ENCODE measurements at regions not wholly inside any gene's neighbourhood (a gene's known extent, or its start where the extent isn't known, plus 50 kb on each side); places are given as distances from the start of the nearest gene placed in this dataset.

GRCh38 chr5:89283728-89284493 is 400.9 kb upstream of the MEF2C start:
- Histone ChIP-seq H3K36me3 (ENCODE audit: control insufficient read depth in 1 of 2, insufficient read depth in 2 of 2, low read length in 2 of 2) (no peaks in the 10 kb centered on the region), H3K4me3 (ENCODE audit: low read depth in 1 of 2, low read length in 2 of 2) (no peak overlapping the region), H3K9ac (ENCODE audit: low read depth in 1 of 2, low read length in 2 of 2) (no peak overlapping the region), H3K27me3 (ENCODE audit: control insufficient read depth in 1 of 2, insufficient read depth in 2 of 2, low read length in 2 of 2) (no peaks in the 10 kb centered on the region), H3K27ac (ENCODE audit: low read depth, low read length) (no peak overlapping the region), H3K4me1 (ENCODE audit: control insufficient read depth in 1 of 2, insufficient read depth in 2 of 2, low read length in 2 of 2) (no peaks in the 10 kb centered on the region), H3K9me3 (ENCODE audit: control insufficient read depth in 1 of 2, low read length in 2 of 2) (no peaks in the 10 kb centered on the region)

GRCh38 chr5:89282554-89283510 is 399.8 kb upstream of the MEF2C start:
- no peak overlapping the region for H3K9ac ChIP-seq (ENCODE audit: low read depth in 1 of 2, low read length in 2 of 2)
- no peaks in the 10 kb centered on the region for H3K4me1 ChIP-seq (ENCODE audit: control insufficient read depth in 1 of 2, insufficient read depth in 2 of 2, low read length in 2 of 2)
- H3K27me3 ChIP-seq (ENCODE audit: control insufficient read depth in 1 of 2, insufficient read depth in 2 of 2, low read length in 2 of 2) = no peaks in the 10 kb centered on the region
- no peak overlapping the region for H3K4me3 ChIP-seq (ENCODE audit: low read depth in 1 of 2, low read length in 2 of 2)
- H3K27ac ChIP-seq (ENCODE audit: low read depth, low read length) = no peak overlapping the region
- no peaks in the 10 kb centered on the region for H3K36me3 ChIP-seq (ENCODE audit: control insufficient read depth in 1 of 2, insufficient read depth in 2 of 2, low read length in 2 of 2)
- H3K9me3 ChIP-seq (ENCODE audit: control insufficient read depth in 1 of 2, low read length in 2 of 2) = no peaks in the 10 kb centered on the region

GRCh38 chr5:89281766-89282553 is 399.0 kb upstream of the MEF2C start:
- Histone ChIP-seq H3K4me1 (ENCODE audit: control insufficient read depth in 1 of 2, insufficient read depth in 2 of 2, low read length in 2 of 2) (no peaks in the 10 kb centered on the region), H3K9me3 (ENCODE audit: control insufficient read depth in 1 of 2, low read length in 2 of 2) (no peaks in the 10 kb centered on the region), H3K4me3 (ENCODE audit: low read depth in 1 of 2, low read length in 2 of 2) (no peak overlapping the region), H3K27me3 (ENCODE audit: control insufficient read depth in 1 of 2, insufficient read depth in 2 of 2, low read length in 2 of 2) (no peaks in the 10 kb centered on the region), H3K27ac (ENCODE audit: low read depth, low read length) (no peak overlapping the region), H3K9ac (ENCODE audit: low read depth in 1 of 2, low read length in 2 of 2) (no peak overlapping the region), H3K36me3 (ENCODE audit: control insufficient read depth in 1 of 2, insufficient read depth in 2 of 2, low read length in 2 of 2) (no peaks in the 10 kb centered on the region)

GRCh38 chr5:89281211-89281610 is 398.2 kb upstream of the MEF2C start:
- no peak overlapping the region for H3K27ac ChIP-seq (ENCODE audit: low read depth, low read length)
- H3K4me1 ChIP-seq (ENCODE audit: control insufficient read depth in 1 of 2, insufficient read depth in 2 of 2, low read length in 2 of 2) = no peaks in the 10 kb centered on the region
- no peaks in the 10 kb centered on the region for H3K36me3 ChIP-seq (ENCODE audit: control insufficient read depth in 1 of 2, insufficient read depth in 2 of 2, low read length in 2 of 2)
- no peak overlapping the region for H3K4me3 ChIP-seq (ENCODE audit: low read depth in 1 of 2, low read length in 2 of 2)
- no peak overlapping the region for H3K9ac ChIP-seq (ENCODE audit: low read depth in 1 of 2, low read length in 2 of 2)
- no peaks in the 10 kb centered on the region for H3K9me3 ChIP-seq (ENCODE audit: control insufficient read depth in 1 of 2, low read length in 2 of 2)
- no peaks in the 10 kb centered on the region for H3K27me3 ChIP-seq (ENCODE audit: control insufficient read depth in 1 of 2, insufficient read depth in 2 of 2, low read length in 2 of 2)

GRCh38 chr5:89280103-89281037 is 397.4 kb upstream of the MEF2C start:
- H3K36me3 ChIP-seq (ENCODE audit: control insufficient read depth in 1 of 2, insufficient read depth in 2 of 2, low read length in 2 of 2) = no peaks in the 10 kb centered on the region
- H3K4me3 ChIP-seq (ENCODE audit: low read depth in 1 of 2, low read length in 2 of 2) = no peak overlapping the region
- no peaks in the 10 kb centered on the region for H3K4me1 ChIP-seq (ENCODE audit: control insufficient read depth in 1 of 2, insufficient read depth in 2 of 2, low read length in 2 of 2)
- H3K9me3 ChIP-seq (ENCODE audit: control insufficient read depth in 1 of 2, low read length in 2 of 2) = no peaks in the 10 kb centered on the region
- no peak overlapping the region for H3K9ac ChIP-seq (ENCODE audit: low read depth in 1 of 2, low read length in 2 of 2)
- no peak overlapping the region for H3K27ac ChIP-seq (ENCODE audit: low read depth, low read length)
- no peaks in the 10 kb centered on the region for H3K27me3 ChIP-seq (ENCODE audit: control insufficient read depth in 1 of 2, insufficient read depth in 2 of 2, low read length in 2 of 2)

GRCh38 chr5:89279391-89280036 is 396.5 kb upstream of the MEF2C start:
- Histone ChIP-seq H3K27me3 (ENCODE audit: control insufficient read depth in 1 of 2, insufficient read depth in 2 of 2, low read length in 2 of 2) (no peaks in the 10 kb centered on the region), H3K27ac (ENCODE audit: low read depth, low read length) (no peak overlapping the region), H3K4me3 (ENCODE audit: low read depth in 1 of 2, low read length in 2 of 2) (no peak overlapping the region), H3K36me3 (ENCODE audit: control insufficient read depth in 1 of 2, insufficient read depth in 2 of 2, low read length in 2 of 2) (no peaks in the 10 kb centered on the region), H3K9ac (ENCODE audit: low read depth in 1 of 2, low read length in 2 of 2) (no peak overlapping the region), H3K9me3 (ENCODE audit: control insufficient read depth in 1 of 2, low read length in 2 of 2) (no peaks in the 10 kb centered on the region), H3K4me1 (ENCODE audit: control insufficient read depth in 1 of 2, insufficient read depth in 2 of 2, low read length in 2 of 2) (no peaks in the 10 kb centered on the region)

GRCh38 chr5:89277816-89278215 is 394.8 kb upstream of the MEF2C start:
- Histone ChIP-seq H3K9me3 (ENCODE audit: control insufficient read depth in 1 of 2, low read length in 2 of 2) (no peaks in the 10 kb centered on the region), H3K36me3 (ENCODE audit: control insufficient read depth in 1 of 2, insufficient read depth in 2 of 2, low read length in 2 of 2) (no peaks in the 10 kb centered on the region), H3K9ac (ENCODE audit: low read depth in 1 of 2, low read length in 2 of 2) (no peak overlapping the region), H3K27ac (ENCODE audit: low read depth, low read length) (no peak overlapping the region), H3K27me3 (ENCODE audit: control insufficient read depth in 1 of 2, insufficient read depth in 2 of 2, low read length in 2 of 2) (no peaks in the 10 kb centered on the region), H3K4me1 (ENCODE audit: control insufficient read depth in 1 of 2, insufficient read depth in 2 of 2, low read length in 2 of 2) (no peaks in the 10 kb centered on the region), H3K4me3 (ENCODE audit: low read depth in 1 of 2, low read length in 2 of 2) (no peak overlapping the region)

GRCh38 chr5:89276566-89277305 is 393.8 kb upstream of the MEF2C start:
- Histone ChIP-seq H3K9ac (ENCODE audit: low read depth in 1 of 2, low read length in 2 of 2) (no peak overlapping the region), H3K9me3 (ENCODE audit: control insufficient read depth in 1 of 2, low read length in 2 of 2) (no peaks in the 10 kb centered on the region), H3K27me3 (ENCODE audit: control insufficient read depth in 1 of 2, insufficient read depth in 2 of 2, low read length in 2 of 2) (no peaks in the 10 kb centered on the region), H3K27ac (ENCODE audit: low read depth, low read length) (no peak overlapping the region), H3K36me3 (ENCODE audit: control insufficient read depth in 1 of 2, insufficient read depth in 2 of 2, low read length in 2 of 2) (no peaks in the 10 kb centered on the region), H3K4me1 (ENCODE audit: control insufficient read depth in 1 of 2, insufficient read depth in 2 of 2, low read length in 2 of 2) (no peaks in the 10 kb centered on the region), H3K4me3 (ENCODE audit: low read depth in 1 of 2, low read length in 2 of 2) (no peak overlapping the region)
